ENCODE measurements at regions not wholly inside any gene's neighbourhood (a gene's known extent, or its start where the extent isn't known, plus 50 kb on each side); places are given as distances from the start of the nearest gene placed in this dataset.

- ATAC-seq (no peak), DNase-seq (no peak)
- Histone ChIP-seq H3K9me2 (replicated peaks; ENCODE audit: low read length) (no peaks in the 10 kb centered on the region), H3K36me3 (ENCODE audit: low read depth, low read length) (no peaks in the 10 kb centered on the region), H3K9me3 (ENCODE audit: low read length) (no peaks in the 10 kb centered on the region), H3K27me3 (ENCODE audit: low read length) (no peaks in the 10 kb centered on the region), H3K9ac (ENCODE audit: low read length) (no peak overlapping the region), H4K20me1 (ENCODE audit: low read length) (no peaks in the 10 kb centered on the region), H3K4me3 (ENCODE audit: low read length) (no peak overlapping the region), H2AFZ (ENCODE audit: low read length) (no peak overlapping the region), H3K4me1 (ENCODE audit: insufficient read depth, low read length) (peaks cover 2% of the 10 kb centered on the region; the same call in 1 of the 2 replicates), H3K27ac (ENCODE audit: low read length) (no peak overlapping the region), H3K4me2 (ENCODE audit: low read length) (no peak overlapping the region), H3F3A (ENCODE audit: low read length, unreplicated experiment) (no peaks in the 10 kb centered on the region), H3K79me2 (ENCODE audit: low read length) (no peaks in the 10 kb centered on the region)
- no TSS peak for BruUV-seq (replicated peaks)
- TF ChIP-seq EZH2phosphoT487 (IDR thresholded peaks at IDR 0.05; ENCODE audit: borderline replicate concordance, low read length) (no peak), CTCF (conservative IDR thresholded peaks at IDR 0.05; ENCODE audit: low read depth, low read length) (no peak), EZH2 (IDR thresholded peaks at IDR 0.05; ENCODE audit: low read length, unreplicated experiment) (no peak)
- ChIA-PET CTCF (no interaction called here), POLR2A (ENCODE audit: unreplicated experiment) (no interaction called here)
- intact Hi-C loops (cut with micrococcal nuclease) = no loop called here
Observed at GRCh38 chr16:72241008-72241407, 69.1 kb upstream of the PMFBP1 start.

GRCh38 chr16:72240466-72240865 lies 68.5 kb upstream of the PMFBP1 start:
- DNase-seq (no peak), ATAC-seq (no peak)
- Histone ChIP-seq H3K9me3 (ENCODE audit: low read length) (no peaks in the 10 kb centered on the region), H3K4me2 (ENCODE audit: low read length) (no peak overlapping the region), H3K4me3 (ENCODE audit: low read length) (no peak overlapping the region), H3K36me3 (ENCODE audit: low read depth, low read length) (no peaks in the 10 kb centered on the region), H2AFZ (ENCODE audit: low read length) (no peak overlapping the region), H3K79me2 (ENCODE audit: low read length) (no peaks in the 10 kb centered on the region), H3K4me1 (ENCODE audit: insufficient read depth, low read length) (peaks cover 2% of the 10 kb centered on the region; the same call in 1 of the 2 replicates), H3K27ac (ENCODE audit: low read length) (no peak overlapping the region), H3K27me3 (ENCODE audit: low read length) (no peaks in the 10 kb centered on the region), H3F3A (ENCODE audit: low read length, unreplicated experiment) (no peaks in the 10 kb centered on the region), H4K20me1 (ENCODE audit: low read length) (no peaks in the 10 kb centered on the region), H3K9ac (ENCODE audit: low read length) (no peak overlapping the region), H3K9me2 (replicated peaks; ENCODE audit: low read length) (no peaks in the 10 kb centered on the region)
- no peak for TF ChIP-seq EZH2phosphoT487 (IDR thresholded peaks at IDR 0.05; ENCODE audit: borderline replicate concordance, low read length)
- TF ChIP-seq EZH2 (IDR thresholded peaks at IDR 0.05; ENCODE audit: low read length, unreplicated experiment) = no peak
- no peak for TF ChIP-seq CTCF (conservative IDR thresholded peaks at IDR 0.05; ENCODE audit: low read depth, low read length)
- CTCF ChIA-PET = no interaction called here
- BruUV-seq (replicated peaks) = no TSS peak
- POLR2A ChIA-PET (ENCODE audit: unreplicated experiment) = no interaction called here
- intact Hi-C loops (cut with micrococcal nuclease) = no loop called here

- no peak overlapping the region for H3K27ac ChIP-seq (ENCODE audit: low read length)
- ChIA-PET CTCF (no interaction called here), POLR2A (ENCODE audit: unreplicated experiment) (interaction anchor here (0.7 kb wide), 1 partner anchor 10 kb away, joined by 6 read pairs; no protein-coding TSS in a partner anchor)
- no peak overlapping the region for H2AFZ ChIP-seq (ENCODE audit: low read length)
- DNase-seq (no peak), ATAC-seq (no peak)
- intact Hi-C loops (cut with micrococcal nuclease) = no loop called here
- no TSS peak for BruUV-seq (replicated peaks)
- H4K20me1 ChIP-seq (ENCODE audit: low read length) = no peaks in the 10 kb centered on the region
- H3K9me3 ChIP-seq (ENCODE audit: low read length) = no peaks in the 10 kb centered on the region
- H3K4me1 ChIP-seq (ENCODE audit: insufficient read depth, low read length) = no peaks in the 10 kb centered on the region
- H3F3A ChIP-seq (ENCODE audit: low read length, unreplicated experiment) = no peaks in the 10 kb centered on the region
- H3K4me3 ChIP-seq (ENCODE audit: low read length) = no peak overlapping the region
- H3K9me2 ChIP-seq (replicated peaks; ENCODE audit: low read length) = no peaks in the 10 kb centered on the region
- no peak for TF ChIP-seq EZH2phosphoT487 (IDR thresholded peaks at IDR 0.05; ENCODE audit: borderline replicate concordance, low read length)
- TF ChIP-seq EZH2 (IDR thresholded peaks at IDR 0.05; ENCODE audit: low read length, unreplicated experiment) = no peak
- H3K4me2 ChIP-seq (ENCODE audit: low read length) = no peak overlapping the region
- no peak overlapping the region for H3K9ac ChIP-seq (ENCODE audit: low read length)
- no peaks in the 10 kb centered on the region for H3K27me3 ChIP-seq (ENCODE audit: low read length)
- H3K79me2 ChIP-seq (ENCODE audit: low read length) = no peaks in the 10 kb centered on the region
- no peaks in the 10 kb centered on the region for H3K36me3 ChIP-seq (ENCODE audit: low read depth, low read length)
Observed at GRCh38 chr16:72236866-72237265, 64.9 kb upstream of the PMFBP1 start.
